ENCODE measurements at regions not wholly inside any gene's neighbourhood (a gene's known extent, or its start where the extent isn't known, plus 50 kb on each side); places are given as distances from the start of the nearest gene placed in this dataset.

DNA sequence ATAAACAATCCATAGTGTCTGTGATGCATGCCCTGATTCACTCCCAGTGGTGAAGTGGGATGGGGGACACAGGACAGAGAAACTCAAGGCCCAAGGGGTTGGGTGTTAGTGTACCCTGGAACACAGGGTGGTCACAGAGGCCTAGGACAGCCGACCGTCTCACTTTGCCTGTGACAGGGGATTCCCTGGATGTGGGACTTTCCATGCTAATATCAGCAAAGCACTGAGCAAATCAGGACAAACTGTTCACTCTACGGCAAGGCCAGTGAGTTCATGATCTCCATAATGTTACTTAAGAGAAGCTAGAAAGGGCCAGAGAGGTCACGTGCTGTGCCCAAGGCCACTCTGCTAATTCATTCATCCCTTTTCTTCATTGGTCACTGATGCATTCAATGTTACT, 158.7 kb upstream of the RBPJ start:
- DNase-seq: no peak
- H3K4me3 ChIP-seq (ENCODE audit: low read depth, low read length): no peak overlapping the region
- no peaks in the 10 kb centered on the region for H3K27me3 ChIP-seq (ENCODE audit: insufficient read depth, low read depth, severe bottlenecking)
- no peak overlapping the region; the same call in 1 of the 2 replicates for H3K27ac ChIP-seq
- H3K36me3 ChIP-seq: no peaks in the 10 kb centered on the region
- H3K9me3 ChIP-seq (ENCODE audit: severe bottlenecking): no peaks in the 10 kb centered on the region
- TF ChIP-seq, protein P1, sequence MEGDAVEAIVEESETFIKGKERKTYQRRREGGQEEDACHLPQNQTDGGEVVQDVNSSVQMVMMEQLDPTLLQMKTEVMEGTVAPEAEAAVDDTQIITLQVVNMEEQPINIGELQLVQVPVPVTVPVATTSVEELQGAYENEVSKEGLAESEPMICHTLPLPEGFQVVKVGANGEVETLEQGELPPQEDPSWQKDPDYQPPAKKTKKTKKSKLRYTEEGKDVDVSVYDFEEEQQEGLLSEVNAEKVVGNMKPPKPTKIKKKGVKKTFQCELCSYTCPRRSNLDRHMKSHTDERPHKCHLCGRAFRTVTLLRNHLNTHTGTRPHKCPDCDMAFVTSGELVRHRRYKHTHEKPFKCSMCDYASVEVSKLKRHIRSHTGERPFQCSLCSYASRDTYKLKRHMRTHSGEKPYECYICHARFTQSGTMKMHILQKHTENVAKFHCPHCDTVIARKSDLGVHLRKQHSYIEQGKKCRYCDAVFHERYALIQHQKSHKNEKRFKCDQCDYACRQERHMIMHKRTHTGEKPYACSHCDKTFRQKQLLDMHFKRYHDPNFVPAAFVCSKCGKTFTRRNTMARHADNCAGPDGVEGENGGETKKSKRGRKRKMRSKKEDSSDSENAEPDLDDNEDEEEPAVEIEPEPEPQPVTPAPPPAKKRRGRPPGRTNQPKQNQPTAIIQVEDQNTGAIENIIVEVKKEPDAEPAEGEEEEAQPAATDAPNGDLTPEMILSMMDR (IDR thresholded peaks at IDR 0.05; ENCODE audit: low read depth, low read length): no peak

GRCh38 chr4:26163425-26164362, 157.1 kb upstream of the RBPJ start:
- Histone ChIP-seq H3K36me3 (no peaks in the 10 kb centered on the region), H3K9me3 (ENCODE audit: severe bottlenecking) (no peaks in the 10 kb centered on the region), H3K27me3 (ENCODE audit: insufficient read depth, low read depth, severe bottlenecking) (no peaks in the 10 kb centered on the region), H3K4me3 (ENCODE audit: low read depth, low read length) (no peak overlapping the region), H3K27ac (no peak overlapping the region)
- TF ChIP-seq, protein P1 (IDR thresholded peaks at IDR 0.05; ENCODE audit: low read depth, low read length): no peak
- peak; percentile 58 for DNase-seq

GRCh38 chr4:26171501-26171900, 149.3 kb upstream of the RBPJ start:
- no peak overlapping the region; the same call in 1 of the 2 replicates for H3K27ac ChIP-seq
- TF ChIP-seq, protein P1 (IDR thresholded peaks at IDR 0.05; ENCODE audit: low read depth, low read length): no peak
- H3K36me3 ChIP-seq: no peaks in the 10 kb centered on the region
- H3K9me3 ChIP-seq (ENCODE audit: severe bottlenecking): no peaks in the 10 kb centered on the region
- DNase-seq: no peak
- no peak overlapping the region for H3K4me3 ChIP-seq (ENCODE audit: low read depth, low read length)
- no peaks in the 10 kb centered on the region for H3K27me3 ChIP-seq (ENCODE audit: insufficient read depth, low read depth, severe bottlenecking)

DNA sequence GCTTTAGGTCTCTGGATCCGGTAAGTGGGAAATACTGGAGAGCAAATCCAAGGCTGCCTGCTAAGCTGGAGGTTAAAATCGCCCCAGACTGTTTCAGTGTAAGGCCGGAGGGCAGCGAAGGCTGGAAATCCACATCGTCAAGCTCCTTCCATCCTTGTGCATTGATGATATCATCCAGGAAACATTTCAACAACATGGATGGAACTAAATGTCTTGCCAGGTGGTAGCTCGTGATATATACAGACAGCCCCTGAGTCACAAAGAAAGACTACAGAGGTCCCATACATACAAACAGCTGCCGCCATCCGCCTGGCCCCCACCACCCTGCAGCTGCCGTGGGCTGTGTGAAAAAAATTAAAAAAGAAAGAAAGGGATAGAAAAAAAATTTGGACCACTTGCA, 148.9 kb upstream of the RBPJ start:
- TF ChIP-seq, protein P1 (IDR thresholded peaks at IDR 0.05; ENCODE audit: low read depth, low read length): no peak
- H3K4me3 ChIP-seq (ENCODE audit: low read depth, low read length): no peak overlapping the region
- H3K9me3 ChIP-seq (ENCODE audit: severe bottlenecking): no peaks in the 10 kb centered on the region
- H3K27me3 ChIP-seq (ENCODE audit: insufficient read depth, low read depth, severe bottlenecking): no peaks in the 10 kb centered on the region
- DNase-seq: no peak
- no peaks in the 10 kb centered on the region for H3K36me3 ChIP-seq
- no peak overlapping the region; the same call in 1 of the 2 replicates for H3K27ac ChIP-seq

DNA sequence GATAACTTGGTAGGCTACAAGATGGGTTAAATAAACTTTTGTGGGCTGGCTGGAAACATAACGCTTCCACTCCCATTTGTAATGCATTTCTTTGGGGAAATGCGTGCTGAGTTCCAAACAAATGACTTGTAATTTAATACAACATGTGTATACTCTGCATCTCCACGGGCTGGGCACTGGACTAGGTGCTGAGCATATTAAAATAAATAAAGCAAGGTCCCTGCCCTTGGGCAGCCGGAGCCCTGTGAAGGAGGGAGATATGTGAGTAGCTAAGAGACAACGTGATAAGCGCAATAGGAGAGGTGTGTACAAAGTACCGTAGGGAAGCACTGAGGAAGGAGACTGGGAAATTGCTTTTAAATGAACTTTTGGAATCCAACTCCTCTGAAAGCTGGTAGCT, 147.2 kb upstream of the RBPJ start:
- Histone ChIP-seq H3K9me3 (ENCODE audit: severe bottlenecking) (no peaks in the 10 kb centered on the region), H3K36me3 (no peaks in the 10 kb centered on the region), H3K27ac (no peak overlapping the region), H3K4me3 (ENCODE audit: low read depth, low read length) (no peak overlapping the region), H3K27me3 (ENCODE audit: insufficient read depth, low read depth, severe bottlenecking) (no peaks in the 10 kb centered on the region)
- DNase-seq: no peak
- TF ChIP-seq, protein P1 (IDR thresholded peaks at IDR 0.05; ENCODE audit: low read depth, low read length): no peak
